GM21529 (cell line): ENCODE measurements at regions not wholly inside any gene's neighbourhood (a gene's known extent, or its start where the extent isn't known, plus 50 kb on each side); places are given as distances from the start of the nearest gene placed in this dataset.

Source experiments
- ATAC-seq: cut with Tn5 transposase; IDR thresholded peaks from one replicate; pipeline ENCODE4 v1.9.1; 2021; ENCODE audit not compliant: unreplicated experiment

- ATAC-seq, result no peak
Measured at GRCh38 chr5:155290937-155291336, 277.4 kb downstream of the KIF4B start.

GRCh38 chr5:155293605-155294178 is 280.1 kb downstream of the KIF4B start:
- ATAC-seq, result no peak

DNA sequence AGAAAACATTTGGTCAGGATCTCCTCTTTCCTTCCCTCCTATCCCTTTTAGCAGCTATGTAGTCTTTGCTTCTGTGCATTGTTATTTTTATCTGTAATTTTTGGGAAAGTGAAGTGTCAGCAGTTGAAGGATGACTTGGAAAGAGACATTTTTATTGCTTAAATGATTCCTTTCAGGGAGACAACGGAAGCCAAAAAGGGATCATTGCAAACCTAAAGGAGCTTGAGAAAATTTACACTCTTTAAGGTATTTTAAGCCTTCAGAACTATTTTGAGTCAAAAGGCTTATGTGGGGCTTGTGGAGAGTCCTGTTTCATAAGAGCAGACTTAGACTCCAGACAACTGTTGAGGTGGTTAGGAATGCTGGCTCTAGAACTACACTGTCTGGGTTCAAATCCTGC is 281.6 kb downstream of the KIF4B start:
- ATAC-seq, result no peak

GRCh38 chr5:155299386-155300005 is 285.9 kb downstream of the KIF4B start:
- no peak for ATAC-seq

DNA sequence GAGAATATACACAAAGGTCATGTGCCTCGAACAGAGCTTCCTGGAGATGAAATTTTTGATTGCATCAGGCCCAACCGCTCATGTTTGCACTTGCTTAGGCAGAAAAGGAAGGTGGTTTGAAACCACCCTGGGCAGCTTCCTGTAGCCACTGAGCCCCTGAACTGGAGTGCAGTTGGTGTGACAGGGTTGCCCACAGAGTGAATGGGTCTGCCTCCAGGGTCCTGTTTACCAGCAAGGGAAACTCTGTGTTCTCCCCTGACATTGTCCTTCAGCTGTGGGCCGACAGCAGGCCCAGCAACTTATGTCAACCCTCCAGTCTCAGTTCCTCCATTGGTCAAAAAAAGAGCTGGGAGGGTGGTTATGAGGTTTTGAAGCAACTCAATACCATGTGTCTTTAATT is 289.6 kb downstream of the KIF4B start:
- ATAC-seq, result no peak

DNA sequence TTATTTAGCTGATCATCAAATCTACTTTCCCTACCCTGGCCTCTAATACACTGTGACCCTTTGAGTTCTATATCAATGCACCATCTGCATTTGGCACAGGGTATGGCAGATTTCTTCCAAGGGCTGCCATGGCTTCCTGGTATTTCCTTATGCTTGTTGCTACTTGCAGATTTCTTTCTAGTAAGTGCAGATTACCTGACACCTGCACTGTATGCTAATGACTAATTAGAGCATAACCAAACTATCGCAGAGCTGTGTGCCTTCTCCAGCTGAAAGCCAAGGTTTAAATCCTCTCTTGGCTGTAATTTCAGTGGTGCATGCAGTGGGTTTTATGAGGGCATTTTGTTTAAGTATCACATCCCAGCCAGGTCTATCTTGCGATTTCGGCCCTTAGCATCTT is 293.7 kb downstream of the KIF4B start:
- no peak for ATAC-seq

DNA sequence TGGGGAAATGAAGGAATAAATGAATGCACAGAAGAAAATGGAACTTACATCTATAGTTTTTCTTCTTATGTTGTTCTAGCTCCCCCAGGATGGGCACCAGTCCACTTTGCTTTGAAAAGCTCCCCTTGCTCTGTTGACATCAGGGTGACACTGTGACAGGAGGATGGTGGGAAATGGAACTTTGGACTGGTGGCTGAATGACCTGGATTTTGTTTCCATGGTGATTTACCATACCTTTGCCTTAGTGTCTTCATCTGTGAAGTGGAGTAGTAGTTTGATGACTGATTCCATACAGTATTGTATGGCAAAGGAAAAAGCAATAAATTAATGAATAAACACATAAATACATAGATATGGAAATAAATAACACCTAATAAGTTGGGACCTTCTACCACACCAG is 294.7 kb downstream of the KIF4B start:
- no peak for ATAC-seq

GRCh38 chr5:155309021-155309746 is 295.6 kb downstream of the KIF4B start:
- no peak for ATAC-seq

- no peak for ATAC-seq
Measured at GRCh38 chr5:155311721-155312120, 298.2 kb downstream of the KIF4B start.

DNA sequence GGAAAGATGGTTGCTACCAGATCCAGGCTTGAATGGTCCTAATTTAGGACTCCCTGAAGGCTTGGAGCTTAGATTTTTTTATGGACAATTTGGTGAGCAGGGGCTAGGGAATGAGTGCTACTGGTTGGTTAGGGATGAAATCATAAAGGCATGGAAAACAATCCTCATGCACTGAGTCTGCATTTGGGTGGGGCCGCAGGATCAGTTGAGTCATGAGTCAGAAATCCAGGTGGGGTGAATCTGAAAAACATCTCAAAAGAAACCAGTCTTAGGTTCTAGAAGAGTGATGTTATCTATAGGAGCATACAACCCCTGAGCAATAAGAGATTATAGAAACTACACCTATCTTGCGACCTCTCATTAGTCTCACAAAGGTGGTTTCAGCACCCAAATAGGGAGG is 300.0 kb downstream of the KIF4B start:
- no peak for ATAC-seq

DNA sequence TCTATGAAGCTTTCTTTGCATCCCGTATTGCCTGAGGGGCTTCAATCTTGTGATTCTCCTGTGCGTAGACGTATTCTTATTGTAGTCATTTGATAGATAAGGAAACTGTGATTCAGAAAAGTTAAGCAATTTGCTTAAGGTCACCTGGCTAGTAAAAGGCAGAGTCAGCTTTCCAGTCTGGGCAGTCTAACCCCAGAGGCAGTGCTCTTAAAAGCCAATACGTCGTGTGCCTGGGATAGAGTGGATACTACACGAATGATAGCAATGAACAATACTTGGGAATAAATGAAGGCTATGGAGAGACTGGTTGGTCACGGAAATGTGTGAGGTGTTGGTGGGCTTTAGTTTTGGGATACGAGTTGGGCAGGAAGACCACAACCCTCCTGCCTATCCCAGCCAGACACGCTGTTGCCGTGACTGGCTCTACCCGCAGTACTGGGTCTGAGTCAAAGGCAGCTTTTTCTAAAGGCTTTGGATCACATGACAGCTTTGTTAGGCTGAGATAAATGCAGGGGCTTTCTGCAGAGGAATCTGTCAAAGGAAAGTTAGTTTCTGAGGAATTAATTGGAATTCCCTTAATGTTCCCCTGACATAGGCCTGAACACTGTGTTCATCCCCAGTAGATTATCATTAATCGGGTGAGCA is 302.6 kb downstream of the KIF4B start:
- no peak for ATAC-seq

DNA sequence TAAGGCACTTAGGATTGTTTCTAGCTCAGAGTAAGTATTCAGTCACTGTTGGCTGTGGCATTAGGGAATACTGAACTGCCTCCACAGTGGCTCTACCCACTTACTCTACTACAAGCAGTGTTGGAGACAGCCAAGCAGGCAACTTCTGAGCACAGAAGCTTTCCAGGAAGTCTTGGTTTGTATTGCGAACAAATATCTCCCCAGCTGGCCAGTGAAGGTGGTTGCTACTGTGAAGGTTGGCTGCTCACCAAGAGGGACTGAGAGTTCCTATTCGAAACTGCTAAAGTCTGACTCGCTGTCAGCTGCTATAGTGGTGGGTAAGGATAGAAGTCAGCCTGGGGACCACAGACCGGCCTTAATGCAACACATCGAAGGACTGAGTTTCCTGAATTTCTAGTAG is 319.1 kb downstream of the KIF4B start:
- ATAC-seq, result peak; percentile 89

GRCh38 chr5:155342956-155343355 is 329.4 kb downstream of the KIF4B start:
- ATAC-seq, result no peak

DNA sequence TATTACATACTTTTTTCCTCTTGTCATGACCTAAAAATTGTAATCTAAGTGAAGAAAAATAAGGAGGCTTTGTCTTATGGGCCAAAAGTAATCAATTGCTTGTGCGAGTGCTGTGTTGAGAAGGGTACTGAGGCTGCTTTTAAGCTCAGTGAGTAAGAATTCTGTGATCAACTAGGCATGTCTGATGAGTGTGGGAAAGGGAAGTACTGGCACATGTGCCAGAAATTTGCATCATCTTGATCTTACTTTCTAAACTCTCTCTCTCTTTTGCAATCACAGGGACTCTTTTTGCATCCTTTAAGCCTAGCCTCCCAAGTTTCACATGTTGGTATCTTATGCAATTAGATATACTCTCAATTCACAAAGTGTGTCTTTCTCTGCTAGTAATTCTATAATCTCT is 329.9 kb downstream of the KIF4B start:
- no peak for ATAC-seq

- no peak for ATAC-seq
Measured at GRCh38 chr5:155353231-155353630, 339.7 kb downstream of the KIF4B start.

DNA sequence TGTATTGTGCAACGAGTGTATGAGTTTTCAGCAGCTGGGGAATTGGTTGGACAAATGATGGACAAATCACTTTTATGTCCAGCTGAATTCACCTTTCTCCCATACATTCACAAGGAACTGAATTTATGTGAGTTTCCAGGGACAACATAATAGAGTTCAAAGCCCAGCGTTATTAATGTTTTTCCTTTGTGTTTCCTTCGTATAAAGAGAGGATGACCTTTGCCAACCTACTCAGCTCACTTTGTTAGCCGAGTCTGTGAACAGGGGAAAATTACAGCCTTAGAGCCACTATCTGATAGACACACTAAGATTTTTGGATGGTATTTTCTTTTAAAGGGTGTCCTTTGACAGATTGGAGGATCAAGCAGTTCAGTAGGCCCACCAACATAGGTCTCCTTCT is 352.5 kb downstream of the KIF4B start:
- no peak for ATAC-seq

- no peak for ATAC-seq
Measured at GRCh38 chr5:155367841-155368240, 354.3 kb downstream of the KIF4B start.

GRCh38 chr5:155368490-155368889 is 354.9 kb downstream of the KIF4B start:
- ATAC-seq, result no peak

GRCh38 chr5:155380480-155380879 is 366.9 kb downstream of the KIF4B start:
- ATAC-seq, result no peak

- ATAC-seq, result no peak
Measured at GRCh38 chr5:155381654-155382053, 368.1 kb downstream of the KIF4B start.

DNA sequence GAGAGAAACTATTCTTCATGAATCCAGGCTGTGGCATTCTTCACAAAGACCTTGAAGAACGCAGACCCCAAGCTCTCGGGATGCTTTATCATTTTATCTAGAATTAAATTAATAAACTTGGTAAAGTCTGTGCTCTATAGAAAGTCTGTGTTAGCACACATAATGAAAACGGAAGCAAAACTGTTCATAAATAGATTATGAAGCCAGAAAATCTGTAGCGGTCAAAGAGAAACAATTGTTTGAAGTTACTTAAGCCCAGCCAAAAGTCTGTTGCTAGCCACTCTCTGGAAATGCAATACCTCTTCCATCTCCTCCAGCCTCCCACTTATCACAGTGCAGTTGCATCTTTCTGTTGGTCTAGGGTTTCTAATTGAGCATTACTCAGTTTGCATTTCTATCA is 375.9 kb downstream of the KIF4B start:
- peak; percentile 52 for ATAC-seq

- no peak for ATAC-seq
Measured at GRCh38 chr5:155394727-155395126, 381.2 kb downstream of the KIF4B start.
